ENCODE measurements at regions not wholly inside any gene's neighbourhood (a gene's known extent, or its start where the extent isn't known, plus 50 kb on each side); places are given as distances from the start of the nearest gene placed in this dataset.

- no peak overlapping the region for H2BK5ac ChIP-seq (ENCODE audit: insufficient read length, low read length)
- H3K23ac ChIP-seq (ENCODE audit: insufficient read length, low read depth, low read length) = no peak overlapping the region
- H3K23me2 ChIP-seq (ENCODE audit: insufficient read length, low read depth, low read length, poor library complexity, severe bottlenecking) = no peaks in the 10 kb centered on the region
- H2BK12ac ChIP-seq (ENCODE audit: insufficient read length, low read depth, low read length) = no peak overlapping the region
- no peak overlapping the region for H3K4ac ChIP-seq (ENCODE audit: low read depth, low read length)
- no peak for DNase-seq
- H3K9ac ChIP-seq (ENCODE audit: extremely low read depth, insufficient read length, low read length) = no peak overlapping the region
- Mint-ChIP-seq H3K27ac (no peak overlapping the region), H3K27me3 (ENCODE audit: low read depth) (no peaks in the 10 kb centered on the region), H3K4me1 (no peaks in the 10 kb centered on the region), H3K9me3 (peaks cover 0 to 4% of the 10 kb centered on the region in 2 experiments; a peak in 2 of 5 replicates), H3K4me3 (no peak overlapping the region), H3K36me3 (ENCODE audit: insufficient read depth in 1 of 3, low read depth in 3 of 3) (no peaks in the 10 kb centered on the region; a peak in 1 of 7 replicates)
- H3K79me1 ChIP-seq (ENCODE audit: insufficient read depth, low read depth, low read length, poor library complexity, severe bottlenecking) = no peaks in the 10 kb centered on the region
- H2BK120ac ChIP-seq (ENCODE audit: low read depth, low read length, poor library complexity, severe bottlenecking) = no peak overlapping the region
- no peak overlapping the region for H3K56ac ChIP-seq (ENCODE audit: insufficient read length, low read depth, low read length)
- no CpG with 5 or more reads among the region's 1 CpG for WGBS (ENCODE audit: extremely low coverage, insufficient read length, low lambda C conversion rate)
- no peak overlapping the region for H4K91ac ChIP-seq (ENCODE audit: insufficient read length, low read depth, low read length)
- no peak overlapping the region for H3K27ac ChIP-seq (ENCODE audit: insufficient read length, low read depth, low read length)
- no peak overlapping the region for H2AK5ac ChIP-seq (ENCODE audit: insufficient read length, low read length)
- H3K9me3 ChIP-seq (ENCODE audit: control insufficient read depth, low read depth, low read length) = no peaks in the 10 kb centered on the region
- no peak overlapping the region for H2BK15ac ChIP-seq (ENCODE audit: low read depth, low read length)
- H4K5ac ChIP-seq (ENCODE audit: insufficient read length, low read depth, low read length) = no peak overlapping the region
- H4K8ac ChIP-seq (replicated peaks; ENCODE audit: insufficient read length, low read depth, low read length) = no peak overlapping the region
- H3T11ph ChIP-seq (ENCODE audit: low read length) = no peak overlapping the region
- no peaks in the 10 kb centered on the region for H3K27me3 ChIP-seq (ENCODE audit: insufficient read depth, low read length)
- no peak overlapping the region for H3K18ac ChIP-seq (ENCODE audit: insufficient read length, low read depth, low read length)
- TF ChIP-seq CTCF (conservative IDR thresholded peaks at IDR 0.05) = no peak
- H2AFZ ChIP-seq (ENCODE audit: low read length) = no peak overlapping the region
- no peak overlapping the region for H2BK20ac ChIP-seq (ENCODE audit: low read depth, low read length, poor library complexity, severe bottlenecking)
- no peaks in the 10 kb centered on the region for H3K79me2 ChIP-seq (ENCODE audit: insufficient read depth, low read length)
- no peaks in the 10 kb centered on the region for H4K20me1 ChIP-seq (ENCODE audit: control insufficient read depth, insufficient read depth, insufficient read length)
- H3K14ac ChIP-seq (ENCODE audit: insufficient read depth, low read length) = no peak overlapping the region
- no peak overlapping the region for H3K4me2 ChIP-seq (ENCODE audit: insufficient read depth, insufficient read length, low read length)
- H3K4me1 ChIP-seq (ENCODE audit: insufficient read depth, low read length) = no peaks in the 10 kb centered on the region
Measured at GRCh38 chr2:107398683-107399082, 428.0 kb upstream of the RGPD4 start.

Data from H9 (cell line).